ENCODE measurements at regions not wholly inside any gene's neighbourhood (a gene's known extent, or its start where the extent isn't known, plus 50 kb on each side); places are given as distances from the start of the nearest gene placed in this dataset.
"Not testable (repeated sequence)": the region's sequence is repeated elsewhere in the genome, so short reads cannot be mapped to it uniquely, and the experiment has no call there.

GRCh38 chr4:184281231-184282139 is 63.8 kb upstream of the ENPP6 start:
- no peak for TF ChIP-seq POLR2A (IDR thresholded peaks at IDR 0.05)
- TF ChIP-seq CTCF (IDR thresholded peaks at IDR 0.05) = no peak
- WGBS, 2 donors = 74 to 81% methylated on average over 12 of the region's 12 CpGs
- intact Hi-C loops (cut with DNase I; ENCODE audit: low total_unique reads) = no loop called here
- no peak for DNase-seq (ENCODE audit: low spot score in 2 of 2)
- no peak overlapping the region for H3K4me3 ChIP-seq (ENCODE audit: low read depth, poor library complexity, severe bottlenecking)

- intact Hi-C loops (cut with DNase I; ENCODE audit: low total_unique reads) = no loop called here
- TF ChIP-seq POLR2A (IDR thresholded peaks at IDR 0.05) (no peak), CTCF (IDR thresholded peaks at IDR 0.05) (no peak)
- WGBS, 2 donors = 94 to 97% methylated on average over 2 of the region's 2 CpGs
- no peak overlapping the region for H3K4me3 ChIP-seq (ENCODE audit: low read depth, poor library complexity, severe bottlenecking)
- no peak for DNase-seq (ENCODE audit: low spot score in 2 of 2)
Measured at GRCh38 chr4:184280591-184281071, 63.0 kb upstream of the ENPP6 start.

- TF ChIP-seq CTCF (IDR thresholded peaks at IDR 0.05) = no peak
- no peak for TF ChIP-seq POLR2A (IDR thresholded peaks at IDR 0.05)
- no peak overlapping the region for H3K4me3 ChIP-seq (ENCODE audit: low read depth, poor library complexity, severe bottlenecking)
- WGBS, 2 donors = 91 to 94% methylated on average over 4 of the region's 4 CpGs
- intact Hi-C loops (cut with DNase I; ENCODE audit: low total_unique reads) = no loop called here
- DNase-seq (ENCODE audit: low spot score in 2 of 2) = no peak
Measured at GRCh38 chr4:184280137-184280536, 62.5 kb upstream of the ENPP6 start.

- WGBS, 2 donors = 90 to 93% methylated on average over 7 of the region's 7 CpGs
- DNase-seq (ENCODE audit: low spot score in 2 of 2) = no peak
- intact Hi-C loops (cut with DNase I; ENCODE audit: low total_unique reads) = no loop called here
- H3K4me3 ChIP-seq (ENCODE audit: low read depth, poor library complexity, severe bottlenecking) = no peak overlapping the region
- TF ChIP-seq POLR2A (IDR thresholded peaks at IDR 0.05) (no peak), CTCF (IDR thresholded peaks at IDR 0.05) (no peak)
Measured at GRCh38 chr4:184279496-184280061, 61.9 kb upstream of the ENPP6 start.

- DNase-seq (ENCODE audit: low spot score in 2 of 2) = peak in 1 of 2 donors; percentile 5
- intact Hi-C loops (cut with DNase I; ENCODE audit: low total_unique reads); H3K4me3 ChIP-seq (ENCODE audit: low read depth, poor library complexity, severe bottlenecking): not testable (repeated sequence)
Measured at GRCh38 chr4:184277769-184278168, 60.1 kb upstream of the ENPP6 start.

GRCh38 chr4:184277010-184277409 is 59.3 kb upstream of the ENPP6 start:
- intact Hi-C loops (cut with DNase I; ENCODE audit: low total_unique reads); H3K4me3 ChIP-seq (ENCODE audit: low read depth, poor library complexity, severe bottlenecking); DNase-seq (ENCODE audit: low spot score in 2 of 2): not testable (repeated sequence)
- 73 to 93% methylated on average over 3 of the region's 3 CpGs for WGBS, 2 donors

GRCh38 chr4:184276346-184276745 is 58.7 kb upstream of the ENPP6 start:
- DNase-seq (ENCODE audit: low spot score in 2 of 2); H3K4me3 ChIP-seq (ENCODE audit: low read depth, poor library complexity, severe bottlenecking); intact Hi-C loops (cut with DNase I; ENCODE audit: low total_unique reads): not testable (repeated sequence)
- 86 to 98% methylated on average over 4 of the region's 4 CpGs for WGBS, 2 donors
